ENCODE measurements at regions not wholly inside any gene's neighbourhood (a gene's known extent, or its start where the extent isn't known, plus 50 kb on each side); places are given as distances from the start of the nearest gene placed in this dataset.

- no peak overlapping the region for H3K27ac ChIP-seq (ENCODE audit: low read depth, low read length)
- no peaks in the 10 kb centered on the region for H4K20me1 ChIP-seq (replicated peaks in 1 of 2; ENCODE audit: control insufficient read depth in 1 of 2, insufficient read depth in 2 of 2, low read length in 2 of 2)
- no peak overlapping the region for H3K4me2 ChIP-seq (ENCODE audit: insufficient read depth in 1 of 2, low read depth in 2 of 2, low read length in 2 of 2)
- no peaks in the 10 kb centered on the region for H3K79me1 ChIP-seq (ENCODE audit: low read depth, low read length)
- H4K5ac ChIP-seq (ENCODE audit: insufficient read length, low read depth, low read length): no peak overlapping the region
- H2AFZ ChIP-seq (ENCODE audit: low read length): no peak overlapping the region
- no peak overlapping the region for H3K9ac ChIP-seq (replicated peaks in 1 of 4; ENCODE audit: extremely low read depth in 1 of 4, low read depth in 3 of 4, low read length in 3 of 4)
- no peaks in the 10 kb centered on the region for H3K79me2 ChIP-seq (ENCODE audit: control insufficient read depth in 1 of 2, insufficient read depth in 2 of 2, low read length in 2 of 2)
- H3K56ac ChIP-seq (replicated peaks; ENCODE audit: insufficient read length, low read depth, low read length): no peak overlapping the region
- no peak overlapping the region for H3K4me3 ChIP-seq (ENCODE audit: extremely low read depth in 1 of 4, insufficient read depth in 2 of 4, low read depth in 3 of 4, low read length in 4 of 4)
- H4K91ac ChIP-seq (replicated peaks; ENCODE audit: insufficient read length, low read length): no peak overlapping the region
- H2AK5ac ChIP-seq (ENCODE audit: low read depth, low read length): no peak overlapping the region
- WGBS, 2 experiments (ENCODE audit: extremely low coverage in 1 of 2, insufficient coverage in 1 of 2, insufficient read length in 1 of 2, insufficient replicate concordance in 2 of 2, low coverage in 1 of 2, low lambda C conversion rate in 2 of 2, missing lambda C conversion rate in 1 of 2): 93% methylated on average over 10 of the region's 10 CpGs; no CpG with 5 or more reads in 1 of the 2 experiments
- H3K9me3 ChIP-seq (ENCODE audit: insufficient read depth in 2 of 2, low read depth in 1 of 2, low read length in 1 of 2): no peaks in the 10 kb centered on the region
- H3K4me1 ChIP-seq (replicated peaks in 1 of 4; ENCODE audit: control insufficient read depth in 3 of 4, insufficient read depth in 4 of 4, low read length in 3 of 4): peaks cover 1 to 4% (median 2%) of the 10 kb centered on the region in 4 experiments; a peak in 6 of 7 replicates
- H2BK5ac ChIP-seq (ENCODE audit: low read depth, low read length): no peak overlapping the region
- ChIA-PET CTCF (ENCODE audit: partially characterized antibody) (interaction anchor here (0.6 to 7.9 kb wide), 6 partner anchors 21 to 1210 kb away, joined by 4 to 144 read pairs (median 18); partner anchors contain the start of gene TAGAP), POLR2A (ENCODE audit: partially characterized antibody) (interaction anchor here (0.7 to 1.4 kb wide), 2 partner anchors 19 to 67 kb away, joined by 3 to 4 read pairs; no protein-coding TSS in a partner anchor)
- H3K23me2 ChIP-seq (ENCODE audit: low read depth, low read length): no peaks in the 10 kb centered on the region
- no peak overlapping the region for H3K23ac ChIP-seq (ENCODE audit: insufficient read length)
- FAIRE-seq (no peak), DNase-seq (ENCODE audit: low read depth in 1 of 2, low spot score in 2 of 2) (no peak)
- no peak overlapping the region for H2BK120ac ChIP-seq (replicated peaks; ENCODE audit: low read depth, low read length)
- no peak overlapping the region for H3K4ac ChIP-seq (replicated peaks; ENCODE audit: insufficient read length, low read depth, low read length)
- H2BK20ac ChIP-seq (ENCODE audit: low read length): no peak overlapping the region
- H3K18ac ChIP-seq (ENCODE audit: extremely low read depth, low read length): no peak overlapping the region
- H3K14ac ChIP-seq (ENCODE audit: insufficient read length): no peak overlapping the region
- no peak overlapping the region for H4K8ac ChIP-seq (ENCODE audit: extremely low read depth, insufficient read depth, low read length)
- no peak overlapping the region for H2BK15ac ChIP-seq (ENCODE audit: low read length)
- H3K27me3 ChIP-seq (replicated peaks in 1 of 4; ENCODE audit: control insufficient read depth in 3 of 4, extremely low read depth in 1 of 4, insufficient read depth in 3 of 4, low read length in 3 of 4): no peaks in the 10 kb centered on the region
- H3K36me3 ChIP-seq (ENCODE audit: control insufficient read depth in 2 of 4, insufficient read depth in 4 of 4, low read length in 3 of 4): no peaks in the 10 kb centered on the region
- H2BK12ac ChIP-seq (ENCODE audit: low read depth, low read length): no peak overlapping the region
- TF ChIP-seq ASH2L (IDR thresholded peaks at IDR 0.05; ENCODE audit: low read length) (no peak), KDM1A (IDR thresholded peaks at IDR 0.05; ENCODE audit: borderline replicate concordance, low read length) (no peak), CBX8 (IDR thresholded peaks at IDR 0.05; ENCODE audit: borderline replicate concordance, low read depth, low read length) (no peak), SP2 (IDR thresholded peaks at IDR 0.05; ENCODE audit: low read length) (no peak), BACH1 (IDR thresholded peaks at IDR 0.05; ENCODE audit: low read length) (no peak), SIN3A (conservative IDR thresholded peaks at IDR 0.05 in 1 of 2, IDR thresholded peaks at IDR 0.05 in 1 of 2; ENCODE audit: low read depth in 1 of 2, low read length in 2 of 2) (no peak), TBP (IDR thresholded peaks at IDR 0.05; ENCODE audit: low read depth, low read length) (no peak), POU5F1 (IDR thresholded peaks at IDR 0.05; ENCODE audit: low read depth, low read length) (no peak), EGR1 (IDR thresholded peaks at IDR 0.05; ENCODE audit: borderline replicate concordance, low read depth, low read length) (no peak), RBBP5 (IDR thresholded peaks at IDR 0.05; ENCODE audit: borderline replicate concordance, low read depth, low read length) (no peak), NRF1 (IDR thresholded peaks at IDR 0.05; ENCODE audit: low read depth, low read length) (no peak), CHD2 (IDR thresholded peaks at IDR 0.05; ENCODE audit: low read length) (no peak), ATF2 (IDR thresholded peaks at IDR 0.05; ENCODE audit: low read length) (no peak)
These were observed 60.7 kb upstream of the FNDC1 start for GRCh38 chr6:159108426-159108985.

Data from H1 (cell line).